SJSA1 (cell line): ENCODE measurements at regions not wholly inside any gene's neighbourhood (a gene's known extent, or its start where the extent isn't known, plus 50 kb on each side); places are given as distances from the start of the nearest gene placed in this dataset.
"Not testable (repeated sequence)": the region's sequence is repeated elsewhere in the genome, so short reads cannot be mapped to it uniquely, and the experiment has no call there.

ENCODE experiments used
- DNase-seq, 2 experiments: peaks; one replicate each; pipeline ENCODE4 v3.0.0-alpha.2; 2015 to 2020; ENCODE audit warnings: low spot score in 2 of 2, low read depth in 1 of 2
- H3K27ac ChIP-seq: fragments of 250-450 bp; sonication (Bioruptor Pico); 2 replicates; pipeline ENCODE4 v1.5.1; 2020; ENCODE audit warnings: mild to moderate bottlenecking, moderate library complexity
- H3K27me3 ChIP-seq: fragments of 250-450 bp; sonication (Bioruptor Pico); replicated peaks from 2 replicates; pipeline ENCODE4 v1.5.1; 2020; ENCODE audit warnings: mild to moderate bottlenecking, moderate library complexity
- H3K36me3 ChIP-seq: fragments of 250-450 bp; sonication (Bioruptor Pico); 2 replicates; pipeline ENCODE4 v1.5.1; 2020; ENCODE audit warnings: mild to moderate bottlenecking
- H3K4me1 ChIP-seq: fragments of 250-450 bp; sonication (Bioruptor Pico); replicated peaks from 2 replicates; pipeline ENCODE4 v1.6.1; 2021; ENCODE audit warnings: mild to moderate bottlenecking
- H3K4me3 ChIP-seq: fragments of 250-450 bp; sonication (Bioruptor Pico); 2 replicates; pipeline ENCODE4 v1.5.1; 2020; ENCODE audit warnings: mild to moderate bottlenecking
- H3K9me3 ChIP-seq: fragments of 250-450 bp; sonication (Bioruptor Pico); replicated peaks from 2 replicates; pipeline ENCODE4 v1.5.1; 2020; ENCODE audit warnings: mild to moderate bottlenecking

DNA sequence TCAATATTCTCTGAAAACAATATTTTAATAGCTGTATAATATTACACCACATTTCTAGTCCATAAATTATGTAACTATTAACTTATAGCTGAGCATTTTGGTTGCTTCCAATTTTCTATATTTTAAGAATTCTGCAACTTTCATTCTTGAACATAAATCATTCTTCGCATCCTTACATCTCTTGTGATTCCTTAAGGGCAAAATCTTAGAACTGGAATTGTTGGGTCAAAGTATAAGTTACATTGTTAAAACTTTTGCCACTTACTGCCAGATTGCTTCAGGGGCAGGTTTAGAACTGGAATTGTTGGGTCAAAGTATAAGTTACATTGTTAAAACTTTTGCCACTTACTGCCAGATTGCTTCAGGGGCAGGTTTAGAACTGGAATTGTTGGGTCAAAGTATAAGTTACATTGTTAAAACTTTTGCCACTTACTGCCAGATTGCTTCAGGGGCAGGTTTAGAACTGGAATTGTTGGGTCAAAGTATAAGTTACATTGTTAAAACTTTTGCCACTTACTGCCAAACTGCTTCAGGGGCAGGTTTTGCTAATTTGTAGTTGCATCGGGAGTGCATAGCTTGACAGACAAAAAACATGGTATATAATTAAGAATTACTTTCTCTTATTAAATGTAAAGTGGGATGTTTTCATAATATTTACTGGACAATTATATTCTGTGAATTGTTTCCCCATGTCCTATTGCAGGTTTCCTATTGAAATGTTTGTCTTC, 179.9 kb upstream of the OR13F1 start:
- not testable (repeated sequence) for H3K27ac ChIP-seq, DNase-seq

DNA sequence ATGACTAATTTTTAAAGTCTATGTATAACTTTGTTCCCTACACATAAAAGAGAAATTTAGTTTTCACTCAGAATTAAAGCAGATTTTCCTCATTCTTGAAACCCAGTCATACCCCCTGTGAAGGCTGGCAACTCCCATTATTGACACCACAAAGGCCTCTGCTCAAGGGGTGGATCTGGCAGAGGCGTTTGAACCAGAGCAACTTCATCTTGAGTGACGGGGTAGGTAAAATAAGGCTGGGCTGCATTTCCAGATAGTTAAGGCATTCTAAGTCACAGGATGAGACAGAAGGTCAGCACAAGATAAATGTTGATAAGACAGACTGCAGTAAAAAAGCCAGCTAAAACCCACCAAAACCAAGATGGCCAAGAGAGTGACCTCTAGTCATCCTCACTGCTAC, 177.2 kb upstream of the OR13F1 start:
- Histone ChIP-seq H3K4me1 (no peaks in the 10 kb centered on the region), H3K27ac (no peak overlapping the region), H3K36me3 (no peaks in the 10 kb centered on the region), H3K9me3 (no peaks in the 10 kb centered on the region), H3K27me3 (no peaks in the 10 kb centered on the region), H3K4me3 (no peak overlapping the region)
- no peak for DNase-seq

More for the DNA sequence above, 179.9 kb upstream of the OR13F1 start:
- not testable (repeated sequence) for H3K9me3 ChIP-seq, H3K36me3 ChIP-seq, H3K4me3 ChIP-seq, H3K27me3 ChIP-seq, H3K4me1 ChIP-seq

DNA sequence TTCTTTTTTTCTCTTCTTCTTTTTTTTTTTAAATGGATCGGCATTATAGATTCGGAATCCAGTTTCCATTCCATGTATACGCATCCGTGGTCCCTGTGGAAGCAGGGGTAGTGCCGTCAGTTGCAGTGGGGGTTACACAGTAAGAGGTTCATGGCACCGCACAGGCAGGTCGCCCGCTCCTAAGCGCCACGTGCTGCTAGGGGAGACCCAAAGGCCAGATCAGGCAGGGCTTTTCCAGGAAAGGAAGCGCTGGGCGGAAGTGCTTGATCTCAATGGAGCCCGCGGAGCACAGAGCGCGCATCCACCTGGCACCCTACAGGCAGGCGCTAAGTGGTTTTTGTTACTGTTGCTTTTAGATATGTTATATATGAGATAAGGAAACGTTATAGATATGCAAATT, 174.8 kb upstream of the OR13F1 start:
- Histone ChIP-seq H3K27me3 (no peaks in the 10 kb centered on the region), H3K27ac (no peak overlapping the region), H3K4me1 (no peaks in the 10 kb centered on the region), H3K9me3 (no peaks in the 10 kb centered on the region), H3K36me3 (no peaks in the 10 kb centered on the region), H3K4me3 (no peak overlapping the region)
- no peak for DNase-seq

DNA sequence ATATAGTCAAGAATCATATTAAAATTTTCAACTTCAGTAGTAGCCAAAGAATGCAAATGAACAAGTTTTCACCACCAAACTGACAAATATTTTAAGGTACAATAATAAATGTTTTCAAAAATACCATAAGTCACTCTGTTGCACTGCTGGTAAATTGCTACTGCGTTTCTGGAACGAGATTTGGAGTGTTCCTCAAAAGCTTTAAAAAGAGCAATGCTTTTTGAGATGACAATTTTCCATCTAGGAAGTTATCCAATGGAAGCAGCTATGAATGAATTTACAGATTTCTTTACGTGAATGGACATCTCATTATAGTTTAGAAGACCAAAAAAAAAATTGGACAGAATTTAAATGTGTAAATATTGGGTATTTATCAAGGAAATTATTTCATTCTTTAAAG, 173.2 kb upstream of the OR13F1 start:
- no peak overlapping the region for H3K4me3 ChIP-seq
- no peaks in the 10 kb centered on the region for H3K4me1 ChIP-seq
- H3K9me3 ChIP-seq: no peaks in the 10 kb centered on the region
- H3K27ac ChIP-seq: no peak overlapping the region
- no peak for DNase-seq
- no peaks in the 10 kb centered on the region for H3K36me3 ChIP-seq
- no peaks in the 10 kb centered on the region for H3K27me3 ChIP-seq

DNA sequence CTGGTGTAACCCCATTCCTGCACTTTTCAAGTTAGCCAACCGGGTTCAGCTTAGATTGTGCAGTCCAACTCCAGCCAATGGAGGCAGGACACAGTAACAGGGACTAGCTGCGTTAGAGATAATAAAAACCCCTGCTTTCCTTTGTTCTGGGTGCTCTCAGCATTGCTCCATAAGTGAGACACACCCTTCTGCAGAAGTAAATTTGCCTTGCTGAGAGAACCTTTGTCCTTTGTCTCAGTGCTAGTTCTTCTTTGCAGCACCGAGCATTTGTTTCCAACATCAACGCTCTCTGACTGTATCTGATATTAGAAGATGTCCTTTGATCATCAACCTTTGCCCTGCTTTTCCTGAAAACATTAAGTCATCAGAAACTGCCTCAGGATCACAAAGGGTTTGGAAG, 169.5 kb upstream of the OR13F1 start:
- H3K27ac ChIP-seq: no peak overlapping the region
- H3K4me3 ChIP-seq: no peak overlapping the region
- H3K9me3 ChIP-seq: no peaks in the 10 kb centered on the region
- H3K36me3 ChIP-seq: no peaks in the 10 kb centered on the region
- H3K4me1 ChIP-seq: no peaks in the 10 kb centered on the region
- no peak for DNase-seq
- H3K27me3 ChIP-seq: no peaks in the 10 kb centered on the region

DNA sequence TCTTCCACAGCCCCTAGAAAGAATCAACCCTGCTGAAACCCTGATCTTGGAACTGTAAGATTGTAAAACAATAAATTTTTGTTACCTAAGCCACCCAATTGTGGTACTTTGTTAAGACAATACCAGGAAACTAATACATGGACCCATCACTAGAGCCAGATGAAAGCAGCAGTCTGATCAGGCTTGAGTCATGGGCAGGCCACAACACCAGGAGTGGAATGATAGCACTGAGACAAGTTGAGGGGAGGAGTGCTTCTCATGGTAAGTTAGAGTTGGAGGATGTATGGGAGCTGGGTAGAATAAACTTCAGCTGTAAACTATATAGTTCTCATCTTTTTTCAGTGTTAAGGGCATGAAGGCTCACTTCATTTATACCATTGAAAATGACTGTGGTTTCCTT, 164.4 kb upstream of the OR13F1 start:
- H3K27me3 ChIP-seq: no peaks in the 10 kb centered on the region
- H3K4me3 ChIP-seq: no peak overlapping the region
- H3K4me1 ChIP-seq: no peaks in the 10 kb centered on the region
- no peak for DNase-seq
- H3K27ac ChIP-seq: no peak overlapping the region
- no peaks in the 10 kb centered on the region for H3K9me3 ChIP-seq
- H3K36me3 ChIP-seq: no peaks in the 10 kb centered on the region

DNA sequence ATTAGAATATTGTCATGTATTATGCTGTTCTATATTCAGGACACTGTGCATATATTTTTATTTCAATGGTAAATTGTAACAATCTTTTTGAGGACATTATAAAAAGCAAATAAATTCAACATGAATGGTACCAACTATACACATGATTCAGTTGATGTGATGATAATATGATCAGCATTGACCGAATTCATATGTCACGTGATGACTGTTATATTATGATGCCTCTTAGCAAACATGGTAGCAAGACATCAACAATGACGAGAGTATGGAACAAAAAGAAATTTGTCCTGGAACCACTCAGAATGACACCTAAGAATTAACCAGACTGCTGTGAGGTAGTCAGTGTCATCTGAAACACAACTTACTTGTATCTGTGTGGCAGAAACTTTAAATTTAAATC, 161.5 kb upstream of the OR13F1 start:
- H3K27ac ChIP-seq: no peak overlapping the region
- H3K4me1 ChIP-seq: no peaks in the 10 kb centered on the region
- no peak overlapping the region for H3K4me3 ChIP-seq
- no peak for DNase-seq
- no peaks in the 10 kb centered on the region for H3K27me3 ChIP-seq
- H3K36me3 ChIP-seq: no peaks in the 10 kb centered on the region
- H3K9me3 ChIP-seq: no peaks in the 10 kb centered on the region

DNA sequence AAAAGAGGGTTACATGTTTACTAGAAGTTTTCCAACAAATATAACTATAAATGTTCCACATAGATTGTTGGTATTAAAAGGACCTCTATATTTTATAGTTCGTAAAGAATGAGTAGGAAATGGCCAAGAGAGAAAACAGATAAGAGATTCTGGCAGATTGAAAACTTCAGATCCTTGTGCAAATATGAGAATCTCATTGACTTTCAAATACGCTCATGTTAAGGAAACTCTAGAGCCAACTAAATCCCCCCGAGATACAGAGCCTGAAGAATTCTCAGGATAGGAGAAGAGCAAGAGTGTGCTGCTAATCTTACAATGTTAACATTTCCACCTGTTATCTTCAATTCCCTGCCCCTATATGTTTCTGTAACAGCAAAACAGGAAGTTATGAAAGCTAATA, 159.0 kb upstream of the OR13F1 start:
- no peaks in the 10 kb centered on the region for H3K27me3 ChIP-seq
- no peak for DNase-seq

DNA sequence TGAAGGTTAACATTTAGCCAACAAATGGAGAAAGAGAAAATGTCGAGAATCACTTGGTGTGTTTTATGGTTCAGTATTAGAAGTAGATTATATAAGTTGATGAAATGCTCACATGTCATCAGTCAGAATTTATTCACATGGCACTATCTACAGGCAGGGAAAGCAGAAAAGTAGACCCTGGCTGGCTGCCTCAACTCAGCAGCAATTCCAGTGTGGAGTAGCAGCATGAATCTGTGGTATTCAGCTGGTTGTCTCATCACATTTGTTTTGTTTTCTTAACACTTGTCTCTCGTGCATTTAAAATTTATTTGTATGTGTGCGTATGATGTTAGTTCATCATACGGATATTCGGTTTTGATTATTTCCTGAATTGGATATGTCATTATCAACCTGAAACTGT, 153.5 kb upstream of the OR13F1 start:
- DNase-seq: no peak
- H3K27me3 ChIP-seq: no peaks in the 10 kb centered on the region; the same call in 1 of the 2 replicates
- no peak overlapping the region for H3K27ac ChIP-seq
- H3K36me3 ChIP-seq: no peaks in the 10 kb centered on the region
- H3K4me1 ChIP-seq: no peaks in the 10 kb centered on the region
- H3K9me3 ChIP-seq: no peaks in the 10 kb centered on the region
- H3K4me3 ChIP-seq: no peak overlapping the region

More for the DNA sequence above, 159.0 kb upstream of the OR13F1 start:
- no peaks in the 10 kb centered on the region for H3K4me1 ChIP-seq
- H3K36me3 ChIP-seq: no peaks in the 10 kb centered on the region
- H3K27ac ChIP-seq: no peak overlapping the region
- H3K9me3 ChIP-seq: no peaks in the 10 kb centered on the region
- no peak overlapping the region for H3K4me3 ChIP-seq

DNA sequence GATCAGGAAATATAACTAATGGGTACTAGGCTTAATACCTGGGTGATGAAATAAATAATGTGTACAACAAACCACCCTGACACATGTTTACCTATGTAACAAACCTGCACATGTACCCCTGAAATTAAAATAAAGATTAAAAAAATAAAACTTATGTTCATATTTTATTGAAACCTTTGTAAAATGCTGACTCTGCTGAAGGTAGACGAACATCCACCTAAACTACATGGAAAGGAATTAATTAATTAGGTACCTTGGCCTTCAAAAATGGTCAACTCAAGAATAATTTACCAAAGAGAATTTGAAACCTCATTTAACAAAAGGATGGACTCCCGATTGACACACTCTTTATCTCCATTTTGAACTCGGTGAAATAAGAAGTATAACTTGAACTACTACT, 152.3 kb upstream of the OR13F1 start:
- Histone ChIP-seq H3K9me3 (no peaks in the 10 kb centered on the region), H3K4me1 (no peaks in the 10 kb centered on the region)
- no peak for DNase-seq

DNA sequence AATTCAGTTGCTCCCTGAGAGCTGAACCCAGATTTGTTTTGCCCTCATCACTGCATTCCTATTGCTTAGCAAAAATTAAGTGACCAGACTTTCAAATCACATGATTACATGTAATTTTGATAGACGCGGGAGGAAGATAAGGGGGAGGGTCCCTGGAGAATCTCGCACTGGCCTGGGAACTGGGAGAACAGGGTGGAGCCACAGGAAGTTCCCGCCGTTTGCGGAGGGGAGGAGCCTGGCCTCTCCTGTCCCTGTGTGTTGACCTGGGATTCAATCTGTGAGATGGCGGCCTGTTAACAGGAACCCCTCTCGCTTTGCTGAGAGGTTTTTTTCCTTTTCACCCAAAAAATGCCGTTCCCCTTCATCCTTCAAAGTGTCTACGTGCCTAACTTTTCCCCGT, 142.9 kb upstream of the OR13F1 start:
- Histone ChIP-seq H3K9me3 (no peaks in the 10 kb centered on the region), H3K4me3 (no peak overlapping the region), H3K4me1 (no peaks in the 10 kb centered on the region), H3K36me3 (no peaks in the 10 kb centered on the region), H3K27ac (no peak overlapping the region), H3K27me3 (no peaks in the 10 kb centered on the region)
- DNase-seq: no peak

More for the DNA sequence above, 152.3 kb upstream of the OR13F1 start:
- Histone ChIP-seq H3K27me3 (no peaks in the 10 kb centered on the region; the same call in 1 of the 2 replicates), H3K4me3 (no peak overlapping the region), H3K36me3 (no peaks in the 10 kb centered on the region), H3K27ac (no peak overlapping the region)

DNA sequence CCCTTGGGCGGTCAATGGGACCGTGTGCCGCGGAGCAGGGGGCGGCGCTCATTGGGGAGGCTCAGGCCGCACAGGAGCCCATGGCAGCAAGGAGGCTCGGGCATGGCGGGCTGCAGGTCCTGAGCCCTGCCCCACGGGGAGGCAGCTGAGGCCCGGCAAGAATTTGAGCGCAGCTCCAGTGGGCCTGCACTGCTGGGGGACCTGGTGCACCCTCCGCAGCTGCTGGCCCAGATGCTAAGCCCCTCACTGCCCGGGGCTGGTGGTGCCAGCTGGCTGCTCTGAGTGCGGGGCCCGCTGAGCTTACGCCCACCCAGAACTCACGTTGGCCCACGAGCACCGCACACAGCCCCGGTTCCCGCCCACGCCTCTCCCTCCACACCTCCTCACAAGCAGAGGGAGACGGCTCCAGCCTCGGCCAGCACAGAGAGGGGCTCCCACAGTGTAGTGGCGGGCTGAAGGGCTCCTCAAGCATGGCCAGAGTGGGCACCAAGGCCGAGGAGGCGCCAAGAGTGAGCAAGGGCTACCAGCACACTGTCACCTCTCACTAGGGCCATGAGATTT, 141.1 kb upstream of the OR13F1 start:
- H3K36me3 ChIP-seq: no peaks in the 10 kb centered on the region
- no peaks in the 10 kb centered on the region for H3K9me3 ChIP-seq

DNA sequence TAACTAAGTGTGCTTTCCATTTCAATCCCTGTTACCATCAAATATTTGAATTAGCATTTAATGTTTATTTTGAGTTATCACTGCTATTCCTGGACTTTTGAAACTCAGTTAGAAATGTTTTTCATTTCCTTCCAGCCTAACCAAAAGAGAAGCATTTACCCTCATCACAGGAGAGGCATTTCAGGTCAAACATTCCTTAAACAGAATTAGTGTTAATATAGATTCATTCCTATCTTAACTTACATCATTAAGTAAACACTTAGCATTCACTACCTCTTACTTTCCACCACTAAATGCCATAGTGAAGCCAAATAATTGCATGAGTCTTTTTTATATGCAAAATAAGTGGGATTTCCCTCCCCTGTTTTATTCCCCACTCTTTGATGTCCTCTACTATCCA, 136.6 kb upstream of the OR13F1 start:
- H3K36me3 ChIP-seq: no peaks in the 10 kb centered on the region
- no peaks in the 10 kb centered on the region for H3K9me3 ChIP-seq
- DNase-seq: no peak
- no peaks in the 10 kb centered on the region for H3K4me1 ChIP-seq
- H3K27ac ChIP-seq: no peak overlapping the region
- no peaks in the 10 kb centered on the region for H3K27me3 ChIP-seq
- no peak overlapping the region for H3K4me3 ChIP-seq

More for the DNA sequence above, 141.1 kb upstream of the OR13F1 start:
- no peak for DNase-seq
- no peak overlapping the region for H3K27ac ChIP-seq
- no peaks in the 10 kb centered on the region for H3K4me1 ChIP-seq
- H3K4me3 ChIP-seq: no peak overlapping the region
- no peaks in the 10 kb centered on the region for H3K27me3 ChIP-seq

DNA sequence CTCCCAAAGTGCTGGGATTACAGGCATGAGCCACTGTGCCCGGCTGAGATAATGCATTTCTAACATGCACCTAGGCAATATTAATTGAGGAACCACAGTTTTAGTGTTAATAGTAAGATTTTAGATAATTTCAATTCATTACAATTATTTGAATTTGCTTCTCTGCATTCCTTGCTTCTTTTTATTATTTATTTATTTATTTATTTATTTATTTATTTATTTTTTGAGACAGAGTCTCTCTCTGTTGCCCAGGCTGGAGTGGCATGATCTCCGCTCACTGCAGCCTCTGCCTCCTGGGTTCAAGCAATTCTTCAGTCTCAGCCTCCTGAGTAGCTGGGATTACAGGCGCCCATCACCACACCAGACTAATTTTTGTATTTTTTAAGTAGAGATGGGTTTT, 135.7 kb upstream of the OR13F1 start:
- H3K9me3 ChIP-seq, H3K27me3 ChIP-seq, DNase-seq, H3K4me3 ChIP-seq, H3K36me3 ChIP-seq, H3K27ac ChIP-seq, H3K4me1 ChIP-seq: not testable (repeated sequence)

DNA sequence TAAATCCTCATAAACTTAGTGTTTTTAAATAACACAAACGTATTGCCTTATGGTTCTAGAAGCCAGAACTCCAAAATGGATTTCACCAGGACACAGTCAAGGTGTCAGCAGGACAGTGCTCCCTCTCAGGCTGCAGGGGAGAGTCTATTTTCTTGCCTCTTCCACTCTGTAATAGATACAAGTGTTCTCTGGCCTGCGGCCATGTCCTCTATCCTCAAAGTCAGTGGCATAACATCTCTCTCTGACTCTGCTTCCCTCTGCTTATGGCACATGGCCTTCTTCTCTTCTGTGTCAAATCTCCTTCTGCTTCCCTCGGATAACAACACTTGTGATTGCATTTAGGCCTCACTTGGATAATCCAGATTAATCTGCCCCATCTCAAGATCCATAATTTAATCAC, 129.4 kb upstream of the OR13F1 start:
- no peaks in the 10 kb centered on the region for H3K36me3 ChIP-seq

More for the DNA sequence above, 129.4 kb upstream of the OR13F1 start:
- Histone ChIP-seq H3K4me3 (no peak overlapping the region), H3K27ac (no peak overlapping the region), H3K9me3 (no peaks in the 10 kb centered on the region), H3K4me1 (no peaks in the 10 kb centered on the region), H3K27me3 (no peaks in the 10 kb centered on the region)
- DNase-seq: no peak
